Fibroblast of the aortic adventitia (primary cell): ENCODE measurements at regions not wholly inside any gene's neighbourhood (a gene's known extent, or its start where the extent isn't known, plus 50 kb on each side); places are given as distances from the start of the nearest gene placed in this dataset.
A peak's percentile ranks its signal among the peaks of the same experiment; 100 is the strongest.

Experiments
- DNase-seq: peaks from one replicate; pipeline ENCODE4 v3.0.0-alpha.2; 2010; ENCODE audit warnings: low read depth
- H3K4me3 ChIP-seq: 2 replicates; pipeline ENCODE4 v1.5.1; 2011; ENCODE audit warnings: low read depth, mild to moderate bottlenecking, control low read depth, low read length, moderate library complexity
- CTCF ChIP-seq: IDR thresholded peaks from 2 replicates; pipeline ENCODE4 v1.5.1; 2011; ENCODE audit warnings: mild to moderate bottlenecking, low read length, control low read depth, inconsistent platforms; ENCODE audit not compliant: insufficient read depth

DNA sequence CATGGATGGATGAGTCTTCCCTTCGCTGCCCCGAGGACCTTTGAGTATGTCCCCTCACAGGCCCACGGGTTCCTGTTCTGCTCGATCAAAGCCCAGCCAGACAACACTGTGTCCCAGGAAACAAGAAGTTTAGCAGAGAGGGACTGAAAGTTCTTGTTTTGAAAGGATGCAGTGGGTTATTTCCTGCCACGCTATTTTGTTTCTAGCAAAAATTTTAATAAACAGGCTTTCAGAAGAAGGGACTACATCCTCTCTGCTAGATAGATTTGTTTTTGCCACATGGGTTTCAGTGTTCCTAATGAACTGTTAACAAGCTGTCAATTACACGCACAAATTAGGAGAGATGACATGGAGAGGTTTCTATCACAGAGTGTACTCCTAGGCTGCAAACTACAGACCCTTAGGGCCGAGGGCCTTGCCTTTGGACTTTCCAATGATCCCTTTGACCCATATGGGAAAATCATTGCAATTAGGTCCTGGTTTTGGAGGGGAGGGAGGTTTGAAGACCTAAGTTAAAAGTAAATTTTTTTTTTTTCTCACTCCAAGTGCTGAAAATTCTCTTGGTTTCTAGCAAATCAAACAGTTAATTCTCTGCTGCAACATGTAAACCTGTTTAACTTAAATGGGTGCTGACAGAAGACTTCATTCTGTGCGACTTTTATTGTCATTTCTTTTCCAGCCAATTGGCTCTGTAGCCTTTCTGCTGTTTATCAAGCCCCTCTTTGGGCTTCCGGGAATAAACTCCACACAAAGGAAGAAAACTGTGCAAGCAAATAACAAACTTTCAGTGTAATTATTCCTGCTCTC lies 81.4 kb downstream of the RCN1 start:
- TF ChIP-seq CTCF, result no peak
- no peak overlapping the region for H3K4me3 ChIP-seq
- DNase-seq, result no peak

DNA sequence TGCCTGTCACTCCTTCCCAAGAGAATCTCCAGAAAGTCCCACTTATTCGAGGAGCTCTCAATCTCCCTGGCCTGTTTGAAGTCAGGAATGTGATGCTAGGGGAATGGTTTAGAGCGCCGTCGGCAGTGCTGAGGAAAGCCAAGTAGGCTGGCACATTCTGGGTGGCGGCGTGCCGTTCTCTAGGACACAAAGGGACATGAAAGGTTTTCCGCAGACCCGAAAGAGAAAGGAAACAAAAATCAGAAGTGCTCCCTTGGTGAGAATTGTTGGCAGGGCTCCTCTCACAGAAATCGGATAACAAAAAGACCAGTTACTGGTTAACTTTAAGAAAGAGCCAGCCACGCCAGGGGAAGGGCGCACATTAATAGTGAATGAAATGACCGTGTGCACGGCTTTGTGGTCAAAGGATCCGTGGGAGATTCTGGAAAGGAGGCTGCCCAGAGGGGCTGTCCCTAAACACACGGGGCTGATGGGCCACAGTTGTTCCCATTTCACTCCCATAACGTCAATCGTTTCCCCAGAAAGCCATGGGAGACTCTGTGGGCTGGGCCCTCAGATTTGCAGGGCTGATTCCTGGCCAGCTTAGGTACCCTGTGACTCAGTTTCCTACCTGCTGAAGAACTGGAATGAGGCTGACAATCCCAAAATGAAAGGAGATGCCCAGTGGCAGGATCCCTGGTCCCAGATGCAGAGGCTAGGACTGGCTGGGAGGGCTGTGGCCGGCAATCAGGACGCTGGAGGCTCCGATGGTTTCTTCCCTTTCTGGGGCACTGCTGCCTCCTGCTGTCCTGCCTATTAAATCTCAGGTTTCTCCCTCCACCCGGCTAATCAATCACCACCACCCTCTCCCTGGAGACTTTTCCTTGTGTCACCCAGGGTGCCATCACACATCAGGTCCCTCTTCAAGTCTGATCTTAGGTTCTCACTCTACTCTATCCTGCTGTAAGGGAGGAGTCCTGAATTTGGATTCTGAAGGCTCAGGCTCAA lies 82.3 kb downstream of the RCN1 start:
- peak overlapping the region; percentile 52 for H3K4me3 ChIP-seq
- peak; percentile 74 for DNase-seq
- TF ChIP-seq CTCF, result peak; percentile 80

DNA sequence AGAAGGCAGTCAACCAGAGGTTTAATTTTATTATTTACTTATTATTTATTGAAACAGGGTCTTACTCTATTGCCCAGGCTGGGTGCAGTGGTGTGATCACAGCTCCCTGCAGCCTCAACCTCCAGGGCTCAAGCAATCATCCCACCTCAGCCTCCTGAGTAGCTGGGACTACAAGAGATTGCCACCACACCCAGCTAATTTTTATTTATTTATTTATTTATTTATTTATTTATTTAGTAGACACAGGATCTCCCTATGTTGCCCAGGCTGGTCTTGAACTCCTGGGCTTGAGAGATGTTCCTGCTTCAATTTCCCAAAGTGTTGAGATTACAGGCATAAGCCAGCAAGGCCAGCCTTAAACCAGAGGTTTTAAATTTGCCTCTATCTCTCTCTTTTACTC lies 83.1 kb downstream of the RCN1 start:
- no peak for TF ChIP-seq CTCF
- no peak overlapping the region for H3K4me3 ChIP-seq
- DNase-seq, result no peak

- peak; percentile 89 for TF ChIP-seq CTCF
- H3K4me3 ChIP-seq, result no peak overlapping the region
- peak; percentile 86 for DNase-seq
These were observed 85.5 kb downstream of the RCN1 start for GRCh38 chr11:32176223-32176934.

- no peak overlapping the region for H3K4me3 ChIP-seq
- DNase-seq, result no peak
- no peak for TF ChIP-seq CTCF
These were observed 87.8 kb downstream of the RCN1 start for GRCh38 chr11:32178692-32179091.

- no peak for TF ChIP-seq CTCF
- DNase-seq, result no peak
- no peak overlapping the region for H3K4me3 ChIP-seq
These were observed 92.6 kb downstream of the RCN1 start for GRCh38 chr11:32183512-32183911.
